ENCODE measurements at regions not wholly inside any gene's neighbourhood (a gene's known extent, or its start where the extent isn't known, plus 50 kb on each side); places are given as distances from the start of the nearest gene placed in this dataset.

GRCh38 chr12:124687174-124687902, 119.9 kb upstream of the NCOR2 start:
- no peak for DNase-seq (ENCODE audit: low spot score)

GRCh38 chr12:124686370-124687173, 119.2 kb upstream of the NCOR2 start:
- no peak for DNase-seq (ENCODE audit: low spot score)

GRCh38 chr12:124685689-124686369, 118.4 kb upstream of the NCOR2 start:
- no peak for DNase-seq (ENCODE audit: low spot score)

GRCh38 chr12:124684971-124685688, 117.7 kb upstream of the NCOR2 start:
- DNase-seq (ENCODE audit: low spot score) = peak; percentile 57

- DNase-seq (ENCODE audit: low spot score) = no peak
These were observed 117.1 kb upstream of the NCOR2 start for GRCh38 chr12:124684496-124684895.

- DNase-seq (ENCODE audit: low spot score) = no peak
These were observed 116.0 kb upstream of the NCOR2 start for GRCh38 chr12:124683152-124684124.

GRCh38 chr12:124682425-124683151, 115.2 kb upstream of the NCOR2 start:
- DNase-seq (ENCODE audit: low spot score) = no peak

GRCh38 chr12:124681779-124682391, 114.5 kb upstream of the NCOR2 start:
- DNase-seq (ENCODE audit: low spot score) = no peak

GRCh38 chr12:124680863-124681778, 113.7 kb upstream of the NCOR2 start:
- no peak for DNase-seq (ENCODE audit: low spot score)

- DNase-seq (ENCODE audit: low spot score) = peak; percentile 76
These were observed 112.3 kb upstream of the NCOR2 start for GRCh38 chr12:124679533-124680371.

GRCh38 chr12:124679047-124679446, 111.6 kb upstream of the NCOR2 start:
- no peak for DNase-seq (ENCODE audit: low spot score)

- no peak for DNase-seq (ENCODE audit: low spot score)
These were observed 111.0 kb upstream of the NCOR2 start for GRCh38 chr12:124678421-124678893.

GRCh38 chr12:124677552-124678356, 110.3 kb upstream of the NCOR2 start:
- DNase-seq (ENCODE audit: low spot score) = no peak

GRCh38 chr12:124676714-124677462, 109.5 kb upstream of the NCOR2 start:
- no peak for DNase-seq (ENCODE audit: low spot score)

- no peak for DNase-seq (ENCODE audit: low spot score)
These were observed 108.7 kb upstream of the NCOR2 start for GRCh38 chr12:124675881-124676713.
